ENCODE measurements at regions not wholly inside any gene's neighbourhood (a gene's known extent, or its start where the extent isn't known, plus 50 kb on each side); places are given as distances from the start of the nearest gene placed in this dataset.

GRCh38 chr2:16257322-16258028 lies 317.1 kb downstream of the MYCN start:
- no peak for DNase-seq (ENCODE audit: low read depth in 2 of 2)

- DNase-seq (ENCODE audit: low read depth in 2 of 2) = no peak
Observed at GRCh38 chr2:16256601-16257321, 316.4 kb downstream of the MYCN start.

- no peak for DNase-seq (ENCODE audit: low read depth in 2 of 2)
Observed at GRCh38 chr2:16255120-16255519, 314.8 kb downstream of the MYCN start.

GRCh38 chr2:16254356-16254965 lies 314.1 kb downstream of the MYCN start:
- DNase-seq (ENCODE audit: low read depth in 2 of 2) = no peak

- no peak for DNase-seq (ENCODE audit: low read depth in 2 of 2)
Observed at GRCh38 chr2:16253291-16253690, 312.9 kb downstream of the MYCN start.

GRCh38 chr2:16252891-16253290 lies 312.5 kb downstream of the MYCN start:
- DNase-seq (ENCODE audit: low read depth in 2 of 2) = no peak

GRCh38 chr2:16252251-16252650 lies 311.9 kb downstream of the MYCN start:
- DNase-seq (ENCODE audit: low read depth in 2 of 2) = no peak

- DNase-seq (ENCODE audit: low read depth in 2 of 2) = no peak
Observed at GRCh38 chr2:16251511-16252225, 311.3 kb downstream of the MYCN start.

GRCh38 chr2:16250886-16251285 lies 310.5 kb downstream of the MYCN start:
- DNase-seq (ENCODE audit: low read depth in 2 of 2) = no peak

- no peak for DNase-seq (ENCODE audit: low read depth in 2 of 2)
Observed at GRCh38 chr2:16250466-16250865, 310.1 kb downstream of the MYCN start.

- DNase-seq (ENCODE audit: low read depth in 2 of 2) = no peak
Observed at GRCh38 chr2:16250056-16250425, 309.7 kb downstream of the MYCN start.

GRCh38 chr2:16249246-16250055 lies 309.1 kb downstream of the MYCN start:
- DNase-seq (ENCODE audit: low read depth in 2 of 2) = no peak

GRCh38 chr2:16248571-16249105 lies 308.3 kb downstream of the MYCN start:
- no peak for DNase-seq (ENCODE audit: low read depth in 2 of 2)

- no peak for DNase-seq (ENCODE audit: low read depth in 2 of 2)
Observed at GRCh38 chr2:16247326-16248122, 307.2 kb downstream of the MYCN start.

GRCh38 chr2:16246911-16247310 lies 306.6 kb downstream of the MYCN start:
- DNase-seq (ENCODE audit: low read depth in 2 of 2) = no peak

- DNase-seq (ENCODE audit: low read depth in 2 of 2) = no peak
Observed at GRCh38 chr2:16246281-16246850, 306.0 kb downstream of the MYCN start.

GRCh38 chr2:16245481-16246054 lies 305.2 kb downstream of the MYCN start:
- DNase-seq (ENCODE audit: low read depth in 2 of 2) = no peak

GRCh38 chr2:16244966-16245320 lies 304.6 kb downstream of the MYCN start:
- DNase-seq (ENCODE audit: low read depth in 2 of 2) = no peak

- no peak for DNase-seq (ENCODE audit: low read depth in 2 of 2)
Observed at GRCh38 chr2:16244153-16244965, 304.0 kb downstream of the MYCN start.
